ENCODE measurements at regions not wholly inside any gene's neighbourhood (a gene's known extent, or its start where the extent isn't known, plus 50 kb on each side); places are given as distances from the start of the nearest gene placed in this dataset.

- no peak overlapping the region for H3K27ac ChIP-seq
- TF ChIP-seq CTCF (IDR thresholded peaks at IDR 0.05) = no peak
- no peak overlapping the region for H3K4me3 ChIP-seq
- no peaks in the 10 kb centered on the region for H3K27me3 ChIP-seq
- DNase-seq (ENCODE audit: low spot score in 2 of 2) = no peak
- H3K9me3 ChIP-seq = no peaks in the 10 kb centered on the region
- intact Hi-C loops (cut with DNase I) = no loop called here
- no peaks in the 10 kb centered on the region for H3K36me3 ChIP-seq
- H3K4me1 ChIP-seq = no peaks in the 10 kb centered on the region
Measured at GRCh38 chr7:156459582-156459981, 181.0 kb upstream of the RNF32 start.

DNA sequence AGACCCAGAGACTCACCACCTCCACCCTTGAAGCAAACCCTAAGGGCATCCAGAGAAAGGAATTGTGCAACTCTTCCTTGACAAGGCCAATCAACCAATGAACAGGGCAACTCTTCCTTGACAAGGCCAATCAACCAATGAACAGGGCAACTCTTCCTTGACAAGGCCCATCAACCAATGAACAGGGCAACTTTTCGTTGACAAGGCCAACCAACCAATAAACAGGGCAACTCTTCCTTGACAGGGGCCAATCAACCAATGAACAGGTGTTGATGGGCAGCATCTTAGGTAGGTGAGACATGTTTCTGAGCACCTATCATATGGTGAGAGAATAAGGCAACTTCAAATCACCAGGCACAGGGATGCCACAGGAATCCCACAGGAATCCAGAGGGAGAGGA, 181.5 kb upstream of the RNF32 start:
- Histone ChIP-seq H3K27me3 (no peaks in the 10 kb centered on the region), H3K4me3 (no peak overlapping the region), H3K9me3 (no peaks in the 10 kb centered on the region), H3K36me3 (no peaks in the 10 kb centered on the region), H3K4me1 (no peaks in the 10 kb centered on the region), H3K27ac (no peak overlapping the region)
- no peak for TF ChIP-seq CTCF (IDR thresholded peaks at IDR 0.05)
- intact Hi-C loops (cut with DNase I) = no loop called here
- peak in 1 of 2 donors; percentile 1 for DNase-seq (ENCODE audit: low spot score in 2 of 2)

- H3K36me3 ChIP-seq = no peaks in the 10 kb centered on the region
- no peak for DNase-seq (ENCODE audit: low spot score in 2 of 2)
- H3K27ac ChIP-seq = no peak overlapping the region
- H3K4me3 ChIP-seq = no peak overlapping the region
- H3K4me1 ChIP-seq = no peaks in the 10 kb centered on the region
- intact Hi-C loops (cut with DNase I) = no loop called here
- no peak for TF ChIP-seq CTCF (IDR thresholded peaks at IDR 0.05)
- no peaks in the 10 kb centered on the region for H3K27me3 ChIP-seq
- no peaks in the 10 kb centered on the region for H3K9me3 ChIP-seq
Measured at GRCh38 chr7:156458011-156458410, 182.6 kb upstream of the RNF32 start.

- H3K9me3 ChIP-seq = no peaks in the 10 kb centered on the region
- intact Hi-C loops (cut with DNase I) = no loop called here
- no peaks in the 10 kb centered on the region for H3K27me3 ChIP-seq
- H3K36me3 ChIP-seq = no peaks in the 10 kb centered on the region
- H3K4me3 ChIP-seq = no peak overlapping the region
- no peaks in the 10 kb centered on the region for H3K4me1 ChIP-seq
- DNase-seq (ENCODE audit: low spot score in 2 of 2) = no peak
- H3K27ac ChIP-seq = no peak overlapping the region
- no peak for TF ChIP-seq CTCF (IDR thresholded peaks at IDR 0.05)
Measured at GRCh38 chr7:156456503-156457115, 184.0 kb upstream of the RNF32 start.

GRCh38 chr7:156456032-156456431, 184.5 kb upstream of the RNF32 start:
- no peak overlapping the region for H3K27ac ChIP-seq
- TF ChIP-seq CTCF (IDR thresholded peaks at IDR 0.05) = no peak
- no peaks in the 10 kb centered on the region for H3K27me3 ChIP-seq
- no peaks in the 10 kb centered on the region for H3K9me3 ChIP-seq
- H3K4me1 ChIP-seq = no peaks in the 10 kb centered on the region
- no peak for DNase-seq (ENCODE audit: low spot score in 2 of 2)
- H3K4me3 ChIP-seq = no peak overlapping the region
- no peaks in the 10 kb centered on the region for H3K36me3 ChIP-seq
- intact Hi-C loops (cut with DNase I) = no loop called here

- intact Hi-C loops (cut with DNase I) = no loop called here
- Histone ChIP-seq H3K4me1 (no peaks in the 10 kb centered on the region), H3K9me3 (no peaks in the 10 kb centered on the region), H3K27me3 (no peaks in the 10 kb centered on the region), H3K36me3 (no peaks in the 10 kb centered on the region), H3K4me3 (no peak overlapping the region), H3K27ac (no peak overlapping the region)
- DNase-seq (ENCODE audit: low spot score in 2 of 2) = no peak
- no peak for TF ChIP-seq CTCF (IDR thresholded peaks at IDR 0.05)
Measured at GRCh38 chr7:156450473-156450872, 190.1 kb upstream of the RNF32 start.
